HG02678 (cell line): ENCODE measurements at regions not wholly inside any gene's neighbourhood (a gene's known extent, or its start where the extent isn't known, plus 50 kb on each side); places are given as distances from the start of the nearest gene placed in this dataset.
A peak's percentile ranks its signal among the peaks of the same experiment; 100 is the strongest.

Experiments
- ATAC-seq: cut with Tn5 transposase; IDR thresholded peaks from one replicate; pipeline ENCODE4 v1.9.1; 2021; ENCODE audit warnings: mild to moderate bottlenecking, moderate library complexity; ENCODE audit not compliant: unreplicated experiment

- no peak for ATAC-seq
Measured at GRCh38 chr5:115072266-115073064, 97.2 kb downstream of the TRIM36 start.

- no peak for ATAC-seq
Measured at GRCh38 chr5:115070737-115071136, 99.0 kb downstream of the TRIM36 start.

- peak; percentile 35 for ATAC-seq
Measured at GRCh38 chr5:115069087-115069968, 100.4 kb downstream of the TRIM36 start.

GRCh38 chr5:115068239-115069086 lies 101.2 kb downstream of the TRIM36 start:
- peak; percentile 81 for ATAC-seq

GRCh38 chr5:115064380-115064779 lies 105.3 kb downstream of the TRIM36 start:
- ATAC-seq: no peak

GRCh38 chr5:115054387-115054951 lies 115.2 kb downstream of the TRIM36 start:
- no peak for ATAC-seq

GRCh38 chr5:115052948-115053347 lies 116.8 kb downstream of the TRIM36 start:
- no peak for ATAC-seq

- ATAC-seq: no peak
Measured at GRCh38 chr5:115050866-115051265, 118.8 kb downstream of the TRIM36 start.

- ATAC-seq: no peak
Measured at GRCh38 chr5:115033861-115034260, 135.8 kb downstream of the TRIM36 start.

- no peak for ATAC-seq
Measured at GRCh38 chr5:115028557-115028956, 141.2 kb downstream of the TRIM36 start.

GRCh38 chr5:115024922-115025321 lies 144.8 kb downstream of the TRIM36 start:
- no peak for ATAC-seq

- ATAC-seq: no peak
Measured at GRCh38 chr5:115022303-115022702, 147.4 kb downstream of the TRIM36 start.

- no peak for ATAC-seq
Measured at GRCh38 chr5:115016646-115017045, 153.1 kb downstream of the TRIM36 start.

- no peak for ATAC-seq
Measured at GRCh38 chr5:114999176-114999575, 170.5 kb downstream of the TRIM36 start.

- ATAC-seq: no peak
Measured at GRCh38 chr5:114989512-114989911, 180.2 kb downstream of the TRIM36 start.

GRCh38 chr5:114988096-114988495 lies 181.6 kb downstream of the TRIM36 start:
- no peak for ATAC-seq

- ATAC-seq: no peak
Measured at GRCh38 chr5:114984796-114985195, 184.9 kb downstream of the TRIM36 start.

- no peak for ATAC-seq
Measured at GRCh38 chr5:114981111-114981510, 188.6 kb downstream of the TRIM36 start.

- no peak for ATAC-seq
Measured at GRCh38 chr5:114977979-114978573, 191.6 kb downstream of the TRIM36 start.

- ATAC-seq: no peak
Measured at GRCh38 chr5:114969482-114969881, 200.2 kb downstream of the TRIM36 start.
